Cardiac septum (tissue), 1 donor: ENCODE measurements at regions not wholly inside any gene's neighbourhood (a gene's known extent, or its start where the extent isn't known, plus 50 kb on each side); places are given as distances from the start of the nearest gene placed in this dataset.
"Not testable (repeated sequence)": the region's sequence is repeated elsewhere in the genome, so short reads cannot be mapped to it uniquely, and the experiment has no call there.

Experiments used
- DNase-seq: peaks from one replicate; pipeline ENCODE4 v3.0.0-alpha.2; 2020; ENCODE audit warnings: low spot score
- intact Hi-C: fragments of 100-400 bp; cut with DNase I; formaldehyde crosslinking; loops from one replicate; pipeline ENCODE4 v1.14.0; 2022
- donor health status: DM: no; HTN: no; CAD: no.

DNA sequence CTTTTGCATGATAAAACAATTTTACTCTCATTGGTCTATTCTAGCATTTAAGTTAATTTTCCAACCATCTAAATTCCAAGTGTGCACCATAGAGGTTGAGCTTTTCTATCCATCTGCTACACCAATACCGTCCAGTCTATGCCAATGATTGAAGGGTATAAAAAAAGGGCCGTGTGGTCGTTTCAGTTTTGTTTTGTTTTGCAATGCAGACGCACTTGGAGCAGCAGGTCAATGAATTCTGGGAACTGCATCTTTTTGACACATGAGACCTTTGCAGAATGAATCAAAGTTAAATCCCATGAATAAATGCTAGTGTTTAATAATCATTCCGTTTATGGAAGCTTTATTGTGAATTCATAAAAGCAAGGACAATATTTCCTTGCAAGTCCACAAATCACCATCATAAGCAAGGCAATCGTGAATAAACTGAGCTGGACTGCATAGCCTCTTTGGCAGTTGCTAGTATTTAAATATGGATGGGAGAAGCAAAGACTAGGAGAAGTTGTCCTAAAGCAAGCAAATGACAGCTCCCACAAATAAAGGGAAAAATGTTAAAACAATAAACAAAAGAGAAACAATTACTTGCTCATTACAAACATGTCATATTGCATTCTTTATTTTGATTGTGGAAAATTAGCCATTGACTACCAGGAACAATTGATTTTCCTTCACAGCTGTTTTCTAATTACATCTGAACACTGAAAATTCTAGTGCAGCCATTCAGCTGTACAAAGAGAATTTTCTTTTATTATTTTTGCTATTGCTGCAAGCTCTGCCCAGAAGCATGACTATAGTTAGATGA is 649.7 kb upstream of the GJE1 start:
- intact Hi-C loops: loop anchor here (5.0 kb wide), 1 partner anchor 69 kb away; no protein-coding TSS in a partner anchor
- DNase-seq: no peak

DNA sequence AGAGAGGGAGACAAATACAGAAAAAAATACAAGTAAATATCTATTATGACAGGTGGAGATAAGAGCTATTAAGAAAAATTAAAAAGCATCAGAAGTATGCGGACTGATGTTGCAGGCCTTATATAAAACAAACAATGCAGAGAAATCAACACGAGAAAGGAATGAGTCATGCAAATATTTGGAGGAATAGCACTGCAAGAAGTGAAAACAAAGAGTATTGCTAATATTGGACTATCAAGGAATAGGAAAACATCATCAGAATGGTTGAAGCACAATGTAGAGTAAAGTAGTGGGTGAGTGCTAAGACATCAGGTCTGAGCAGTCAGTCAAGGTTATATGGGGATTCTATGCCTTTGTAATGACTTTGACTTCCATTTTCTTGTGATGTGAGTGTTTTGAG is 657.5 kb upstream of the GJE1 start:
- no peak for DNase-seq
- intact Hi-C loops: no loop called here

DNA sequence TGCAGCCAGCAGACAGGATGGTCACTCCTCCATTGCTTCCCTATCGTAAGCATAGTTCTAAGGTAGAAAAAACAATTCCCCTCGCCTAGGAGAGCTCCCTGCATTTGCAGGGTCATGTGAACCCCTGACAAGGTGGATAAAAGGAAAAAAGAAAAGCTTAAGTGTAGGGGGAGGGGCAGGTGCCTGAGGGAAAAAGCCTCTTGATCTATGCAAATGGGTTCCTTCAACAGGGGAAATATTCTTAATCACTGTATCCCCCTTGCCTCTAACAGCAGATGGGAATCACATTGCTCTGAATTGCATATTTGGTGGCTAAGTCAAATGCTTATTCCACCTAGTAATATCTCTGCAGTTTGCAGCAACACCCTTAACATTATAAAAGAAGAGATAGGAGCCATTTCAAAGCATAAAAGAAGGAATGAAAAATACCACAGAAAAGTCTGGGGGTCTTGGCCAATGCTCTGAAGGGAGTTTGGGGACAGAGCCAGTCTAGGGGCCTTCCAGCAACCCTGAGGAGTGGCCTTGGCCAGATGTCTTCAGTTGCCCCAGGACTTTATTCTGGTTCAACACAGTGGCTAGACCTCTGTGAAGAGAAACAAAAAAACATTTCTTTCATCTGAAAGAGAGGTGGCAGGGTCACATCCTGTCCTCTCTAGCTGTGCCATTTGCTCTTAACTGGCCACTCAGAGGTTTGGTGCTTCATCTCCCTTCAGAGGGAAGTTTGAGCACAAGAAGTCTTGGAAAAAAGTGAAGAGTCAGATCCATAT is 660.4 kb upstream of the GJE1 start:
- intact Hi-C loops: no loop called here
- no peak for DNase-seq

DNA sequence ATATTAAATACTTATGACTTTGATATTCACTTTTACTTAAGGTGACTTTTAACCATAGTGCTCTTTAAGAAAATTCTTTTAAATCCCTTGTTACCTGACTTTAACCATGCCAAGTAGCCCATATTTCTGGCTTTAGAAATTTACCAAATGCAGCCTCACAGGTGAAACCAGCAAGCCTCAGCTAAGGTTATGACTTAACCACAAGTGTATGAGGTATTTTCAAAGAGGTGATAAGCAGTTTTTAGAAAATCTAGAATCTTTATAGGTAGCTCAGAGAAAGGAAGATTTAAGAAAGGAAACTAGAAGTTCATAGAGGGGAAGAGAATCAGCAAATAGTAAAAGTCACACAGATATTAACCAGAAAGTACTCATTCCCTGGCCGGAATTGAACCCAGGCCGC is 661.9 kb upstream of the GJE1 start:
- DNase-seq: no peak
- intact Hi-C loops: no loop called here

DNA sequence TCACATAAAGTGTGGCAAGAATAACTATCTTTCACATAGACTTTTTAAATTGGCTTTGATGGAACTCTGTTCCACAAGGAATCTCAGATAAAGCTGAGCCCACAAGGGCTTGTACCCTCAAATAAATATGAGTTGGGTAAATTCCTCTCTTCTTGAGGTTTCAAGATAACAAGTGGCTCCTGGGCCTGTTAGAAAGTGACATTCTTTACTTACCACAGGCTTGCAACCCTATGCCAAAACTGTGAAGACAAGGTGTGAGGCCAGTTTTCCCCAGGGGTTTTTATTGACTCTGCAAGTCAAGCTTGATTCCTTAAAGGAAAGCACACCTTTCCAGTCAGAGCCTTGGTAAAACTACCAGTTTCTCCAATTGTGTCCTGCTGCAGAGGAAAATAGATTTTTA is 664.8 kb upstream of the GJE1 start:
- DNase-seq: no peak
- intact Hi-C loops: loop anchor here (10.0 kb wide), 1 partner anchor 313 kb away; no protein-coding TSS in a partner anchor

DNA sequence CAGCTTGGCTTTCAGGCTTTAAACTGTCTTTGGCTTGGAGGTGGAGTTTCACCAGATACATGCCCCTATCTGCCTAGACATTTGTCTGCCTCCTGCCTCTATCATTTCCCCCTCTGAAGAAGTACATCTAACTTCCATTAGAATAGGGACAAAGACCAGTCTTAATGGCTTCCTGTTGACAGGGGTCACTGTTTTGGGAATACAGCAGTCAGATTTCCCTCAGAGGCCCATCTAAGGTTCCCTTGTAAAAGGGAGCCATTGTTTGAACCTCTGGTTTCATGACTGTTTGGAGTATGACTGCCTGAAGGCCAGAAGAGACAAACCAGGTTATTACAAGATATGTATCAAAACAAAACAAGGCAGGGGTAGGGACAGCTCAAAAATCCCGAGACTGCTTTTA is 665.7 kb upstream of the GJE1 start:
- no peak for DNase-seq
- intact Hi-C loops: loop anchor here (10.0 kb wide), 1 partner anchor 312 kb away; no protein-coding TSS in a partner anchor

DNA sequence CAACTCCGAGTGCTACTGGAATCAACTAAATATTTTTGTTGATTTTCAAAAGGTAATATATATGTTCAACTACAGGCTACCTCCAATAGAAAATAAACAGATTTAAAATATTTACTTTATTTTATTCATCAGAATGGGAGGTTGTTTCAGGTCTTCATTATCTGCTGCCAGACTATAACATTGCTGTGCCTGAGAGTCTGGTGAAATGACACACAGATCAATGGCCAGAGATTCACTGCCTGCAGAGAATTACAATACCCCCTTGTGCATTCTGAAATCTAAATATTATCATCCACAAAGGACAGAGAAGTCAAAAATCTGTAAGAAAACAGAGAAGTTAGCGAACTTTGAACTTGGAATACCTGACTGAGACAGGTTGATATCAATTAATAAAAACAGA is 667.8 kb upstream of the GJE1 start:
- DNase-seq: no peak
- intact Hi-C loops: loop anchor here (10.0 kb wide), 1 partner anchor 310 kb away; no protein-coding TSS in a partner anchor

DNA sequence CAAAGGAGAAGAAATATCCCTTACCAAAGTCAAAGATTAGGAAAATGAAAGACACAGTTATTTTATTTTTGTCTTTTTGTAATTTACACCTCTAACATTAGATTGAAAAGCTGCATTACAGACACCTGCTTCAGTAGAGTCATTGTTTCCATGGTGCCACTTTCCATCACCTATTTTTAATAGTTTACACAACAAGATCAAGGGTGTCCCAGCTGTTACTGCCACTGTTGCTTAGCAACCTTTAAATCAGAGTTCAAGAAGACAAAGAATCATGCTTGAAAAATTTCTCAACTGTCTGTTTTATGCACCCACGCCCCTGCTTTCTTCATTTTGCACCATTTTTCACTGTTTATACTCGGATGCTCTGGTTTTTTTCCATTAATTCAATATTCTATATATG is 668.2 kb upstream of the GJE1 start:
- intact Hi-C loops: loop anchor here (10.0 kb wide), 1 partner anchor 310 kb away; no protein-coding TSS in a partner anchor
- DNase-seq: no peak

DNA sequence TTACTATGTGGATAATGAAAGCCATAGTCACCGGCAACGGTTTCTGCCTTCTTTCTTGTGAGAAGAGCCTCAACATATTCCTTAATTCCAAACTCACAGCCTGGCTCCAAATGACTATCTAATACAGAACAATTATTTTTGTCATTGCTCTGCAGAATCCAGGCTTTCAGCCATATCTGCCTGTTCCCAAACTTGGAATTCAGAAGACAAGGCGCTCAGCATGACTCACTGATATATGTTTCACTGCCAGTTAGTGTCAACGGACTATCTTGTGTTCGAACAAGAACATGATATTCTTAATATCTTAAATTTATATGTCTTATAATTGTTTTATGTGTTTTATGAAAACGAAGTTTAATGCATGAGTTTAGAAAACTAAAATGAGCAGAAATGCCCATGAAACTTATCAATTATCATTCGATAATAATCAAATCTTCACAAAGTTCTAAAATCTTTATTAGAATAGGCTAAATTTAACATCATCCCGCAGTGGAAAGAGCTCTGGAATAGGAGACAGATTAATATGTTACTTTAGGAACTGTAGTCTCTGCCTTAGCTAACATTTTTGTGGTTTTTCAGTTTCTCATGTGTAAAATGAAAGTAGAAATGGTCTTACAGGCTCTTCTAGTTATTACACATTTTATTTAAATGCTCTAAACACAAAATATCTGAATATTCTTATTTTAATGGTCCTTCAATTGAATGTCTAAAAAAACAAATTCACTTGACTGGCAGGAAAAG is 669.3 kb upstream of the GJE1 start:
- intact Hi-C loops: loop anchor here (10.0 kb wide), 1 partner anchor 309 kb away; no protein-coding TSS in a partner anchor
- no peak for DNase-seq

DNA sequence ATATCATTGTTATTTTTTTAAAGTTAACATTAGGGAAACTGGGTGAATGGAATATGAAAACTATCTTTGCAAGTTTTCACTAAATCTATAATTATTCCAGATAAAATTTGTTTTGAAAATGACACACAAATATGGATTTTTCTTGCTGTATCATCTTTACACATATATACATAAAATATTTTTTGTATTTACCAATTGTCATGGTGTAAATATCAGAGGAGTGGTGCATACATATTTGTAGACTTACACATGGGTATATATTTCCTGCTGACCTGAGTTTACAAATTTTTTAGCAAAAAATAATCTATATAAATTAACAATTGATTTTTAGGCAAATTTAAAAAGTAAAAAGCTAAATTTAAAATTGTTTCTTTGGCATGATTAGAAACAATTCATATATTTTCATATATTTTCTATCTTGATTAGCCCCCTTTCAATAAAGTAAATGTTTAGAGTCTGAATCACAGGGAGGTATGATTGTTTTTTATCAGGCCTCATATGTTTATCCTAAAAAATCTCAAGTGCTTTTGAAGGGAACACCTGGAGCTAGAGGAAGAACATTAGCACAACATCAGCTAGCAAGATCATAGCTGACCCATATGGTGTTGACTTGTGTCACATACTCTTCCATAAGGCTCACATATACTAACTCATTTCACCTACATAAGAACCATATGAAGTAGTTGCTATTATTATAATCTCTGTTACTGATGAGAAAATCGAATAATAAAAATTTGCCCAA is 671.8 kb upstream of the GJE1 start:
- no peak for DNase-seq
- intact Hi-C loops: loop anchor here (10.0 kb wide), 1 partner anchor 306 kb away; no protein-coding TSS in a partner anchor

DNA sequence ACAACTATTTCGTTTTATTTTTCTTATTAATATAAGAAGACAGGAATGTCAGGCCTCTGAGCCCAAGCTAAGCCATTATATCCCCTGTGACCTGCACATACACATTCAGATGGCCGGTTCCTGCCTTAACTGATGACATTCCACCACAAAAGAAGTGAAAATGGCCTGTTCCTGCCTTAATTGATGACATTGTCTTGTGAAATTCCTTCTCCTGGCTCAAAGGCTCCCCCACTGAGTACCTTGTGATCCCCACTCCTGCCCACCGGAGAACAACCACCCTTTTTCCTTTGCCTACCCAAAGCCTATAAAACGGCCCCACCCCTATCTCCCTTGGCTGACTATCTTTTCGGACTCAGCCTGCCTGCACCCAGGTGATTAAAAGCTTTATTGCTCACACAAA is 672.5 kb upstream of the GJE1 start:
- DNase-seq: not testable (repeated sequence)
- intact Hi-C loops: loop anchor here (10.0 kb wide), 1 partner anchor 305 kb away; no protein-coding TSS in a partner anchor

DNA sequence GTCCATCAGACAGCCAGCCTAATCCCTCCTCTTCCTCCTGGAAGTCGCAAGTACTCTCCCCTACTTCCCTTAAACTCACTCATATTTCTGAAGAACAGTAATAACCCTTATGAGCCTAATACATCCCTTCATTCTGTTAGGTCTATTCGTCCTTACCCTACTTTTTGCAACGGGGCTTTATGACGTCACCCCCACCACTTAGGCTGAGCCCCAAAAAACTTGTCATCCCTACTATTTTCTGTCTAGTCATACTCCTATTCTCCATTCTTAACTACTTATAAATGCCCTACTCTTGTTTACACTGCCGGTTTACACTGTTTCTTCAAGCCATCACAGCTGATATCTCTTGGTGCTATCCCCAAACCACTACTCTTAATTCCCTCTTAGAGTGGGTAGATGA is 674.7 kb upstream of the GJE1 start:
- DNase-seq, intact Hi-C loops: not testable (repeated sequence)

DNA sequence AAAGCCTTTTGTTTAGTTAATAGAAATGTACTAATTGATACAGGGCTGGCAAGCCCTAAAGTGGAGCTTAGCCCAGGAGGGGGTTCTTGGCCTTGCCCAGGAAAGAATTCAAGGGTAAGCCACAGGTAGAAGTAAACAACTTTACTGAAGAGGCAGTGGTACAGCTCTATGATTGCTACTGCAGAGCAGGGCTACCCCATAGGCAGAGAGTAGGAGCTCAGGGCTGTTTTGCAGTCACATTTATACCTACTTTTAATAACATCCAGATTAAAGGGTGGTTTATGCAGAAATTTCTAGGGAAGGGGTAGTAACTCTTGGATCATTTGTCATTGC is 680.4 kb upstream of the GJE1 start:
- intact Hi-C loops: no loop called here
- DNase-seq: no peak

DNA sequence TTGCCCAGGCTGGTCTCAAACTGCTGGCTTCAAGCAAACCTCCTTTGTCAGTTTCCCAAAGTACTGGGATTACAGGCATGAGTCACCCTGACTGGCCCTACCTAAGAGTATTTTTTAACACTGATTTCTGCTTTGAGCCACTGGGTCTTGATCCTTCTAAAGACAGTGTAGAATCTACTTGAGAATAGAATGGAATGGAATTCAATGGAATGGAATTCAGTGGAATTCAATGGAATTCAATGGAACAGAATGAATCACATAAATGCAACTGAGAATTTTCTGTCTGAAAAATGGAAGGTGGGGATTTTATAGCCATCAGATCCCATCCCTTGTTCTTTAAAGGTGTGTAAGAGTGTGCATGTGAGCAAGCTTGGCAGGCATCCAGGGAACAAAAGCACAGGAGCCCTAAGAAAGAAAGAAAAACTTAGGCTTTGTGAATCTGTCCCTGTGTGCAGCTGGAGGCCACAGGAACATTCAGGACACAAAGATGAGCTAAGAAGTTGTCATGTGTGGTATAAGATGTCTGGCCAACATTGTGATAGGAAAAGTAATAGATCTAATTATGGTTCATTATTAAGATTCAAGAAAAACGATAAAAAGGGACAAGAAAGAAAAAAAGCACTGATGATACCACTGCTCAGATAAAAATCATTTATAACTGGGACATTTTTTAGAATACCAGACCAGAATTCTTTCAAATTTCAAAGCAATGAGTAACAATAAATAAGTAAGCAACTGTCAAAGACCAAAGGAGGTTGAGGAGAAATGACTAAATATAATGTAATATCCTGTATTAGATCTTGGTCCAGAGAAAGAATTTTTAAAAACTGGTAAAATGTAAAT is 681.0 kb upstream of the GJE1 start:
- intact Hi-C loops: no loop called here
- no peak for DNase-seq

DNA sequence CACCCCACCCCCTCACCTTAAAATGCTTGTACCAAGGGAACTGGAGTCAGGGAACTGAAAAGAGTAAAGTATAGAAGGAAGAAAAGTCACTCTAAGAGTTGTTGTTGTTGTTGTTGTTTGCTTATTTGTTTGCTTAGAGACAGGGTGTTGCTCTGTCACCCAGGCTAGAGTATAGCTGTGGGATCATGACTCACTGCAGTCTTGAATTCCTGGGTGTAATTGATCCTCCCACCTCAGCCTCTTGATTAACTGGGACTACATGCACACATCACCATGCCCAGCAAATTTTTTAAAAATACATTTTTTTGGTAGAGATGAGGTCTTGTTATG is 681.6 kb upstream of the GJE1 start:
- intact Hi-C loops: no loop called here
- DNase-seq: no peak

DNA sequence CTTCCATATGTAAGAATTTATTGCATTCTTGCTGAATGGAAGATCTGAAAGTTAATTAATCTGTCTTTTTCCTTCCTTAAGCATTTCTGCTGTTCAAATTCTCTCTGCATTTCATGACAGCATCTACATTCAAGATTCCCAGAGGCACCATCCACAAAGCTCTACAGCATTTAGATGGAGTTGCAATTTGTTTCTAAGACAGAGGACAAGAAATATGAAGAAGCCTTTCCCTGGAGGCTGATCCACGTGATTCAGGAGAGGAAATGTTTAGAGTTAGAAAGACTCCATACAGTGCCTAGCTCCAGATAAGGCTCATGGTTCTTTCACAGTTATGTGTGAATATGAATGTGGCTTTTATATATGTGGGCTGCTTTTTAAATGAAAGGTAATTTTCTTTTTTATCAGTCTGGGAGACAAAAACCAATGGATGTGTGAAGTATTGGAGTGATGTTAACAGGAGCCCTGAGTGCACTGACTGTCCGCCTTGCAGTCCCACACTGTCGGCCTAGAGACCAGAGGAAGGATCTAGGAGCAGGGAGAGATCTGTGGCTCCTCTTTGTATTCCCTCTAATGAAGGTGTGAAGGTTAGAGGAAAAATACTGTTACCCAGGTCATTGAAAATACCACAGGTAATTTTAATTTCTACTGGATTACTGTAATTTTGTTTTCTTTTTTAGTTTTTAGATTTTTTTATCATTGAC is 686.6 kb upstream of the GJE1 start:
- no peak for DNase-seq
- intact Hi-C loops: no loop called here

DNA sequence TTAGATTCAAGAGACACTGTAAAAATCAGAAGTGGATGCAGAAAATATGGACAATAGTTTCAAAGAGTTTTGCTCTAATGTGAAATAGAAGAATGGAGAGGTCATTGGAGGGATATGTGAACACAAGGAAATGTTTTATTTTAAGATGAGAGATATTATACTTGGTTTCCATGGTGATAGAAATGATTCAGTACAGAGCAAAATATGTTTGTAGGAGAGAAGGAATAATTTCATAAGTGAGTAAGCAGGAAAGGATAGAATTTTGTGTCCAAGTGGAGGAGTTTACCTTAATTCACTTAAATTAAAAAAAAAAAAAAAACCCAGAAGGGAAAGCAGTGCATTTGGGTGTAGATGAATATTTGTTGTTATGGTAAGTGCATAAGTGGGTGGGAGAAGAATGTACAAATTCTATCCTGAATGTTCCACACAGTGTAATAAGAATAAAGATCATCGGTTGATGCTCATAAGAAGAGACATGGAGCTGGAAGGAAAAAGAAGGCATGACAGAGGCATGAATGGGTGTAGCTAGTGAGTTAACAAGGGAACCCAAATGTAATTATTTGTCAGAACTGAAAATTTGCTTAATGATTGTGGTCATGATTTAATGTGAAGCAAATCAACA is 688.9 kb upstream of the GJE1 start:
- DNase-seq: no peak
- intact Hi-C loops: no loop called here

DNA sequence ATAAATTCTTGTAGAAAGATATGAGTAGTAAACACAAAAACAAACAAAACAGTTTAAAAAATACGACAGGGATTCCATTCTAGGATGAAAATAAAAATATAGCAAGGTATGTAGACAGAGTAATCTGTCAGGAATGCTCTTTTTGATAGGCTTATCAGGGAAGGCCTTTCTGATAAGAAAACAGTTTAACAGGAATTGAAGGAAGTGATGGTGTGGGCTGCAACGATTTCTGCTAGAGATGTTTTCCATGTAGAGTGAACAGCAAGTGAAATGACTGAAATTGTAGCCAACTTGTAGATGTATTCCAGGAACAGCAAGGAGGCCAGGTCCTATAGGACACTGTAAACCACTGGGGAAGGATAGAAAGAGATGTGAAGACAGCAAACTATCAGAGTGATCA is 689.7 kb upstream of the GJE1 start:
- intact Hi-C loops: no loop called here
- DNase-seq: no peak
